MM.1S (cell line): ENCODE measurements at regions not wholly inside any gene's neighbourhood (a gene's known extent, or its start where the extent isn't known, plus 50 kb on each side); places are given as distances from the start of the nearest gene placed in this dataset.

Experiments
- DNase-seq: peaks from one replicate; pipeline ENCODE4 v3.0.0-alpha.2; 2015
- H2AFZ ChIP-seq: fragments of 300-600 bp; sonication (generic); 2 replicates; pipeline ENCODE4 v1.6.0; 2016; ENCODE audit warnings: antibody characterized with exemption, low read length
- H3F3A ChIP-seq: fragments of 300-600 bp; sonication (generic); 2 replicates; pipeline ENCODE4 v1.6.1; 2016; ENCODE audit warnings: mild to moderate bottlenecking, antibody characterized with exemption, low read length, moderate library complexity, mixed read lengths; ENCODE audit not compliant: insufficient read depth
- H3K27ac ChIP-seq: fragments of 300-600 bp; sonication (generic); 2 replicates; pipeline ENCODE4 v1.5.1; 2016; ENCODE audit warnings: mild to moderate bottlenecking, low read length
- H3K27me3 ChIP-seq: fragments of 300-600 bp; sonication (generic); replicated peaks from 2 replicates; pipeline ENCODE4 v1.6.0; 2016; ENCODE audit warnings: low read length; ENCODE audit not compliant: insufficient read depth
- H3K36me3 ChIP-seq: fragments of 300-600 bp; sonication (generic); replicated peaks from 2 replicates; pipeline ENCODE4 v1.6.1; 2016; ENCODE audit warnings: mild to moderate bottlenecking, low read length, mixed read lengths; ENCODE audit not compliant: insufficient read depth
- H3K4me1 ChIP-seq: fragments of 300-600 bp; sonication (generic); 2 replicates; pipeline ENCODE4 v1.6.1; 2016; ENCODE audit warnings: low read length, mixed read lengths
- H3K4me2 ChIP-seq: fragments of 300-600 bp; sonication (generic); 2 replicates; pipeline ENCODE4 v1.6.0; 2016; ENCODE audit warnings: low read depth, low read length
- H3K4me3 ChIP-seq: fragments of 300-600 bp; sonication (generic); 2 replicates; pipeline ENCODE4 v1.5.1; 2016; ENCODE audit warnings: low read length, mixed read lengths
- H3K79me2 ChIP-seq: fragments of 300-600 bp; sonication (generic); 2 replicates; pipeline ENCODE4 v1.6.1; 2016; ENCODE audit warnings: mixed run types, low read length, mixed read lengths
- H3K9ac ChIP-seq: fragments of 300-600 bp; sonication (generic); 2 replicates; pipeline ENCODE4 v1.6.1; 2016; ENCODE audit warnings: low read length, mixed read lengths
- H3K9me2 ChIP-seq: fragments of 300-600 bp; sonication (generic); replicated peaks from 2 replicates; pipeline ENCODE4 v1.6.1; 2016; ENCODE audit warnings: mild to moderate bottlenecking, low read length, mixed read lengths; ENCODE audit not compliant: insufficient read depth
- H3K9me3 ChIP-seq: fragments of 300-600 bp; sonication (generic); replicated peaks from 2 replicates; pipeline ENCODE4 v1.6.1; 2016; ENCODE audit warnings: mild to moderate bottlenecking, low read length, mixed read lengths; ENCODE audit not compliant: insufficient read depth
- H4K20me1 ChIP-seq: fragments of 300-600 bp; sonication (generic); 2 replicates; pipeline ENCODE4 v1.6.1; 2016; ENCODE audit warnings: mild to moderate bottlenecking, low read length, moderate library complexity, mixed read lengths; ENCODE audit not compliant: insufficient read depth
- CTCF ChIP-seq: fragments of 300-600 bp; sonication (generic); IDR thresholded peaks from 2 replicates; pipeline ENCODE4 v1.5.1; 2016; ENCODE audit warnings: antibody characterized with exemption, low read length, mixed read lengths
- EZH2 ChIP-seq: fragments of 300-600 bp; sonication (generic); optimal IDR thresholded peaks from 2 replicates; pipeline ENCODE3; 2017; ENCODE audit warnings: low read depth, mild to moderate bottlenecking, antibody characterized with exemption, low read length, mixed read lengths
- EZH2phosphoT487 ChIP-seq: fragments of 300-600 bp; sonication (generic); IDR thresholded peaks from 2 replicates; pipeline ENCODE4 v1.6.1; 2018; ENCODE audit warnings: antibody characterized with exemption, low read length

GRCh38 chr3:13714251-13714916, 165.5 kb downstream of the FBLN2 start:
- Histone ChIP-seq H3K4me1 (no peaks in the 10 kb centered on the region), H4K20me1 (no peaks in the 10 kb centered on the region), H3K4me3 (no peak overlapping the region), H3K79me2 (no peaks in the 10 kb centered on the region), H3K36me3 (no peaks in the 10 kb centered on the region), H3F3A (no peaks in the 10 kb centered on the region), H3K27ac (no peak overlapping the region), H3K27me3 (no peaks in the 10 kb centered on the region), H3K9me3 (no peaks in the 10 kb centered on the region), H3K9ac (no peak overlapping the region), H3K4me2 (no peak overlapping the region), H2AFZ (no peak overlapping the region), H3K9me2 (no peaks in the 10 kb centered on the region)
- TF ChIP-seq EZH2, result no peak
- TF ChIP-seq EZH2phosphoT487, result no peak
- TF ChIP-seq CTCF, result no peak
- DNase-seq, result no peak

- H3F3A ChIP-seq, result no peaks in the 10 kb centered on the region
- H3K4me2 ChIP-seq, result no peak overlapping the region
- H3K79me2 ChIP-seq, result no peaks in the 10 kb centered on the region
- no peak for TF ChIP-seq EZH2
- TF ChIP-seq CTCF, result no peak
- TF ChIP-seq EZH2phosphoT487, result no peak
- no peak overlapping the region for H3K9ac ChIP-seq
- H3K4me1 ChIP-seq, result no peaks in the 10 kb centered on the region
- no peaks in the 10 kb centered on the region for H3K27me3 ChIP-seq
- H4K20me1 ChIP-seq, result no peaks in the 10 kb centered on the region
- H3K9me3 ChIP-seq, result no peaks in the 10 kb centered on the region
- H2AFZ ChIP-seq, result no peak overlapping the region
- DNase-seq, result no peak
- H3K27ac ChIP-seq, result no peak overlapping the region
- H3K4me3 ChIP-seq, result no peak overlapping the region
- no peaks in the 10 kb centered on the region for H3K9me2 ChIP-seq
- no peaks in the 10 kb centered on the region for H3K36me3 ChIP-seq
Measured at GRCh38 chr3:13713396-13713795, 164.5 kb downstream of the FBLN2 start.

- no peaks in the 10 kb centered on the region for H3K9me2 ChIP-seq
- no peak overlapping the region for H2AFZ ChIP-seq
- H3K27me3 ChIP-seq, result no peaks in the 10 kb centered on the region
- H3K4me2 ChIP-seq, result no peak overlapping the region
- TF ChIP-seq CTCF (no peak), EZH2phosphoT487 (no peak), EZH2 (no peak)
- H3K9me3 ChIP-seq, result no peaks in the 10 kb centered on the region
- no peaks in the 10 kb centered on the region for H3F3A ChIP-seq
- no peak overlapping the region for H3K27ac ChIP-seq
- no peaks in the 10 kb centered on the region for H4K20me1 ChIP-seq
- H3K9ac ChIP-seq, result no peak overlapping the region
- no peaks in the 10 kb centered on the region for H3K4me1 ChIP-seq
- no peak overlapping the region for H3K4me3 ChIP-seq
- H3K79me2 ChIP-seq, result no peaks in the 10 kb centered on the region
- DNase-seq, result no peak
- no peaks in the 10 kb centered on the region for H3K36me3 ChIP-seq
Measured at GRCh38 chr3:13712682-13713180, 163.8 kb downstream of the FBLN2 start.
